ENCODE measurements at regions not wholly inside any gene's neighbourhood (a gene's known extent, or its start where the extent isn't known, plus 50 kb on each side); places are given as distances from the start of the nearest gene placed in this dataset.

GRCh38 chr5:3933966-3934365 is 338.3 kb downstream of the IRX1 start:
- H3K14ac ChIP-seq (ENCODE audit: insufficient read depth, low read length): no peak overlapping the region
- H4K8ac ChIP-seq (replicated peaks; ENCODE audit: insufficient read length, low read depth, low read length): no peak overlapping the region
- H3K79me2 ChIP-seq (ENCODE audit: insufficient read depth, low read length): no peaks in the 10 kb centered on the region
- no peak overlapping the region for H2BK15ac ChIP-seq (ENCODE audit: low read depth, low read length)
- Mint-ChIP-seq H3K36me3 (ENCODE audit: insufficient read depth in 1 of 3, low read depth in 3 of 3) (0 out of 7 replicates have a peak, but pooled peaks cover 0 to 4% (median 0%) of the 10 kb centered on the region in 3 experiments), H3K4me3 (no peak overlapping the region), H3K9me3 (peaks cover under 1 to 8% of the 10 kb centered on the region in 2 experiments; a peak in 4 of 5 replicates), H3K27ac (no peak overlapping the region), H3K27me3 (ENCODE audit: low read depth) (no peaks in the 10 kb centered on the region), H3K4me1 (0 out of 4 replicates have a peak, but pooled peaks cover 0 to 3% of the 10 kb centered on the region in 2 experiments)
- no peak overlapping the region for H2AK5ac ChIP-seq (ENCODE audit: insufficient read length, low read length)
- no peaks in the 10 kb centered on the region for H3K4me1 ChIP-seq (ENCODE audit: insufficient read depth, low read length)
- no peak overlapping the region for H3K23ac ChIP-seq (ENCODE audit: insufficient read length, low read depth, low read length)
- no peak overlapping the region for H2BK120ac ChIP-seq (ENCODE audit: low read depth, low read length, poor library complexity, severe bottlenecking)
- no peaks in the 10 kb centered on the region for H4K20me1 ChIP-seq (ENCODE audit: control insufficient read depth, insufficient read depth, insufficient read length)
- no peak overlapping the region for H4K5ac ChIP-seq (ENCODE audit: insufficient read length, low read depth, low read length)
- no peak overlapping the region for H3K18ac ChIP-seq (ENCODE audit: insufficient read length, low read depth, low read length)
- no peak overlapping the region for H4K91ac ChIP-seq (ENCODE audit: insufficient read length, low read depth, low read length)
- no peak overlapping the region for H3T11ph ChIP-seq (ENCODE audit: low read length)
- H2BK5ac ChIP-seq (ENCODE audit: insufficient read length, low read length): no peak overlapping the region
- no peaks in the 10 kb centered on the region for H3K27me3 ChIP-seq (ENCODE audit: insufficient read depth, low read length)
- H3K56ac ChIP-seq (ENCODE audit: insufficient read length, low read depth, low read length): no peak overlapping the region
- no peak overlapping the region for H3K9ac ChIP-seq (ENCODE audit: extremely low read depth, insufficient read length, low read length)
- H3K27ac ChIP-seq (ENCODE audit: insufficient read length, low read depth, low read length): no peak overlapping the region
- no peak for TF ChIP-seq CTCF (conservative IDR thresholded peaks at IDR 0.05)
- no CpG with 5 or more reads among the region's 2 CpGs for WGBS (ENCODE audit: extremely low coverage, insufficient read length, low lambda C conversion rate)
- H3K4ac ChIP-seq (ENCODE audit: low read depth, low read length): no peak overlapping the region
- no peak overlapping the region for H2BK12ac ChIP-seq (ENCODE audit: insufficient read length, low read depth, low read length)
- H3K4me2 ChIP-seq (ENCODE audit: insufficient read depth, insufficient read length, low read length): no peak overlapping the region
- no peaks in the 10 kb centered on the region for H3K9me3 ChIP-seq (ENCODE audit: control insufficient read depth, low read depth, low read length)
- H3K23me2 ChIP-seq (ENCODE audit: insufficient read length, low read depth, low read length, poor library complexity, severe bottlenecking): no peaks in the 10 kb centered on the region
- no peak overlapping the region for H2BK20ac ChIP-seq (ENCODE audit: low read depth, low read length, poor library complexity, severe bottlenecking)
- no peak overlapping the region for H2AFZ ChIP-seq (ENCODE audit: low read length)
- no peaks in the 10 kb centered on the region for H3K79me1 ChIP-seq (ENCODE audit: insufficient read depth, low read depth, low read length, poor library complexity, severe bottlenecking)
- DNase-seq: no peak

Measured in H9 (cell line).